IMR-90 (cell line): ENCODE measurements at regions not wholly inside any gene's neighbourhood (a gene's known extent, or its start where the extent isn't known, plus 50 kb on each side); places are given as distances from the start of the nearest gene placed in this dataset.

Source experiments
- CTCF ChIP-seq: conservative IDR thresholded peaks from 2 replicates; pipeline ENCODE4 v1.5.1; 2012; ENCODE audit warnings: mild to moderate bottlenecking, low read depth, low read length, improper control_type of control experiment
- MAFK ChIP-seq: IDR thresholded peaks from 2 replicates; pipeline ENCODE4 v1.6.1; 2012; ENCODE audit warnings: low read depth, low read length, improper control_type of control experiment
- POLR2A ChIP-seq: IDR thresholded peaks from 2 replicates; pipeline ENCODE4 v1.6.1; 2012; ENCODE audit warnings: mild to moderate bottlenecking, low read depth, low read length
- RAD21 ChIP-seq: IDR thresholded peaks from 2 replicates; pipeline ENCODE4 v1.6.1; 2012; ENCODE audit warnings: low read length, improper control_type of control experiment
- RCOR1 ChIP-seq: IDR thresholded peaks from 2 replicates; pipeline ENCODE4 v1.6.1; 2012; ENCODE audit warnings: mild to moderate bottlenecking, low read length, improper control_type of control experiment; ENCODE audit not compliant: insufficient replicate concordance
- SMC3 ChIP-seq: fragments of 150-350 bp; IDR thresholded peaks from 2 replicates; pipeline ENCODE4 v1.6.1; 2016; ENCODE audit warnings: low read depth, mild to moderate bottlenecking, antibody characterized with exemption, low read length, moderate library complexity
- TF ChIP-seq, protein P1 (sequence below): fragments of 150-350 bp; IDR thresholded peaks from 2 replicates; pipeline ENCODE4 v1.6.1; 2016; ENCODE audit warnings: low read depth, mild to moderate bottlenecking, low read length, moderate library complexity, borderline replicate concordance

DNA sequence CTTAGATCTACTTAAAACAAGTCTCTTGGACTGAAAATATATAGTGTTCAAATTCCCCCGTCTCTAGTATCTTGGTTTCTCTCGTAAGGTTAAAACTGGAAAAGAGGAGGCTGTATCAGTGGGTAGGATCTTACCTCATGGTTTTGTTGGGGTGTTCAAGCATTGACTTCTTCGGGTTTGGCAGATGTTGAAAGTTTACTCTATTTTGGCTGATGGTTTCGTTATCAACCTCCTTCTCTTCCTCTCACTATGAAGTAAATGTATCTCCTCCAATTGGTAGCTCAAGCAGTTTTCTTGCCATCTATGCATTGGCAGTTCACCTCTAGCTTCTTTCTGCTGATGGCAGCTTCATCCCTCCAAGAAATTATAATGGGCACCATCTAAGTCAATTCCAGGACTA lies 506.5 kb upstream of the GRIN3A start:
- TF ChIP-seq SMC3 = no peak
- no peak for TF ChIP-seq CTCF
- no peak for TF ChIP-seq POLR2A
- TF ChIP-seq, protein P1, sequence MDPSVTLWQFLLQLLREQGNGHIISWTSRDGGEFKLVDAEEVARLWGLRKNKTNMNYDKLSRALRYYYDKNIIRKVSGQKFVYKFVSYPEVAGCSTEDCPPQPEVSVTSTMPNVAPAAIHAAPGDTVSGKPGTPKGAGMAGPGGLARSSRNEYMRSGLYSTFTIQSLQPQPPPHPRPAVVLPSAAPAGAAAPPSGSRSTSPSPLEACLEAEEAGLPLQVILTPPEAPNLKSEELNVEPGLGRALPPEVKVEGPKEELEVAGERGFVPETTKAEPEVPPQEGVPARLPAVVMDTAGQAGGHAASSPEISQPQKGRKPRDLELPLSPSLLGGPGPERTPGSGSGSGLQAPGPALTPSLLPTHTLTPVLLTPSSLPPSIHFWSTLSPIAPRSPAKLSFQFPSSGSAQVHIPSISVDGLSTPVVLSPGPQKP = no peak
- no peak for TF ChIP-seq RAD21
- TF ChIP-seq MAFK = no peak
- no peak for TF ChIP-seq RCOR1
